Activated CD8-positive, alpha-beta memory T cell treated with anti-CD3 and anti-CD28 coated beads for 24 hours (primary cell): ENCODE measurements at regions not wholly inside any gene's neighbourhood (a gene's known extent, or its start where the extent isn't known, plus 50 kb on each side); places are given as distances from the start of the nearest gene placed in this dataset.

ENCODE experiments used
- DNase-seq: peaks from one replicate; pipeline ENCODE4 v3.0.0-alpha.2; 2020

- no peak for DNase-seq
Observed at GRCh38 chr4:182126096-182126495, 117.1 kb upstream of the TENM3 start.

DNA sequence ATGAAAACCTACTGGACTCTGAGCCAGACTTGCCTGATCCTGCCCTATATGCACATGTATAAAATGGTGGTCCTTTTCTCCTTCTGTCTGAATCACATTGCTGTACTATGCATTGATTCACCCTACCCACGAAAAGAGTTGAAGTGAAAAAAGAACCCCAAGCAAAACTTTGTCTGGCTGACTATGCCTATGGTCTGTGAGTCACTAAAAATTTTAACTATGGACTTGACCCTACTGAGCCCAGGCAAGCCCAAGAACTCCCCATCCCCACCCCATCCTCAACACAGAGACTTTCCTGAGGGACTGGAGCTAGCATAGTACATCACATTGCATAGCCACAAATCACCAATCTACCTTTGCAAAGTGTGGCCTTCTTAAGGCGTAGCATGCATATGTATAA is 116.6 kb upstream of the TENM3 start:
- DNase-seq, result no peak

- no peak for DNase-seq
Observed at GRCh38 chr4:182133033-182133432, 110.2 kb upstream of the TENM3 start.

DNA sequence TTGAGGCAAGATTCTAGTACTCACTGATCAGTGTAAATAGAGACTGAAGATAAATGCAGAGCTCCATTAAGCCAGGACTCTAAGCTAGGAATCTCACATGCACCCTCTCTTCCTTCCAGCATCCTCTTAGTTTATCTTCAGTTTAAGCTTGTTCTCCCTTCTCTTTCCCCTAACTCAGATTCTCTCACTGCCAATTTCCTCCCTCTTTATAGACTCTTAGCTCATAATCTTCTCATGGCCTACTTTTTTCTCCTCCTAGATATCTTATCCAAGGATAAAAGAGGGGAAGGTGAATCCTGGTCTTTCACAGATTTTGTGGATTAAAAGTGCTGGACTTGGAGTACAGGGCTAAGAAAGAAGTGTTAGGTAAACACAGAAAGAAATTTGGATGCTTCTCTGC is 108.9 kb upstream of the TENM3 start:
- no peak for DNase-seq

DNA sequence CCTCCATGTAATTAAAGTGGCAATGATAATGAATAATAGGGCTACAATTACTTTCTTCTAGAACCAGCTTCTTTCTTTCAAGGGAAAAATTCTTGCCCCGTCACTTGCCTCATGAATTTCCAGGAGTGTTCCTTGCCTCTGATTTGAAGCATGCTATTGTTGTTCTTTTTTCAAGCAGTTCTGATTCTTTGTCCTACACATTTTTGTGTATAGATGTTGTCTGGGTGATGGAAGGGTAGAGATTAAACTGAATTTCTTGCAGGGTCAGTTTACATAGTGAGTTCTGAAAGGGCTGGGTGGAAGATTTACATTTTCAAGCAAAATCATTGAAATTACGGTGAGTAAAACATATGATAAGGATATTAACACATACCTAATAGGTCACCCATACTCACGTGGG is 107.0 kb upstream of the TENM3 start:
- DNase-seq, result no peak

- no peak for DNase-seq
Observed at GRCh38 chr4:182137343-182137742, 105.9 kb upstream of the TENM3 start.

DNA sequence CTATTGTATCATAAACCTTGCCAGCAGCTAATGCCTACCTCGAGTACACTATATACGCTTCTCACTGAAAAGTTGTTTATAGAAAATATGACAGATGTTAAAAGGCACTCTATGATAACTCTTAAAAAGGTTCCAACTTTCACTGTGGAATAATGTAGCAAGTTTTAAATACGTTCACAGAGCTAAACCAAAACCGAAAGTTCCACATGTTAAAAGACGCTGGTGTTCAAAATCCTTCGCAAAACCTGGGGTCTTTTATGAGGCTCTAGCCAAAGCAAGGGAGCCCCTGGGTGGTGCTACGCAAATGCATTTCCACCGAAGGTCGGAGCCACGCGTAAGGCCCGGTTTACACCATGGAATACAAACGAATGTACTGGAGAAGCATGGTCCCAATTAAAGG is 103.7 kb upstream of the TENM3 start:
- no peak for DNase-seq

DNA sequence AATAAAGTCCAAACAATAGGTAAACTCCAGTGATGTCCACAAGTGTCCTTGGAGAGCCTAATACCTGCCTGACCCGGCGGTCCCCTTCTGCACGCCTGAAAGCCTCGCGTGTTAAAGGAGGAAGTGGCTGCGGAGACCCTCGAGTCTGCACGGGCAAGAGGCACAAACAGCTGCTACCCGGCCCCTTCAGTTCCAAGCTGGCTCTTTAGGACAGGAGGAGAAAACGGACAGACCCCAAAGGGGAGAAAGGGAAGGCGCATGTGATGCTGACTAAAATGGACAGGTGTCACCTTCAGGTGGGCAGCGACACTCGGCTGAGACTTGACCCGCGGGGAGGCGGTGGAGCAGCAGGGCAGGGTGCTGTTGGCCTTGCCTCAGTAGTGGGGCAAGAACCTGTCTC is 102.7 kb upstream of the TENM3 start:
- no peak for DNase-seq

- DNase-seq, result no peak
Observed at GRCh38 chr4:182141061-182141460, 102.1 kb upstream of the TENM3 start.

- DNase-seq, result no peak
Observed at GRCh38 chr4:182142176-182143085, 100.8 kb upstream of the TENM3 start.

- no peak for DNase-seq
Observed at GRCh38 chr4:182143086-182143821, 99.9 kb upstream of the TENM3 start.

DNA sequence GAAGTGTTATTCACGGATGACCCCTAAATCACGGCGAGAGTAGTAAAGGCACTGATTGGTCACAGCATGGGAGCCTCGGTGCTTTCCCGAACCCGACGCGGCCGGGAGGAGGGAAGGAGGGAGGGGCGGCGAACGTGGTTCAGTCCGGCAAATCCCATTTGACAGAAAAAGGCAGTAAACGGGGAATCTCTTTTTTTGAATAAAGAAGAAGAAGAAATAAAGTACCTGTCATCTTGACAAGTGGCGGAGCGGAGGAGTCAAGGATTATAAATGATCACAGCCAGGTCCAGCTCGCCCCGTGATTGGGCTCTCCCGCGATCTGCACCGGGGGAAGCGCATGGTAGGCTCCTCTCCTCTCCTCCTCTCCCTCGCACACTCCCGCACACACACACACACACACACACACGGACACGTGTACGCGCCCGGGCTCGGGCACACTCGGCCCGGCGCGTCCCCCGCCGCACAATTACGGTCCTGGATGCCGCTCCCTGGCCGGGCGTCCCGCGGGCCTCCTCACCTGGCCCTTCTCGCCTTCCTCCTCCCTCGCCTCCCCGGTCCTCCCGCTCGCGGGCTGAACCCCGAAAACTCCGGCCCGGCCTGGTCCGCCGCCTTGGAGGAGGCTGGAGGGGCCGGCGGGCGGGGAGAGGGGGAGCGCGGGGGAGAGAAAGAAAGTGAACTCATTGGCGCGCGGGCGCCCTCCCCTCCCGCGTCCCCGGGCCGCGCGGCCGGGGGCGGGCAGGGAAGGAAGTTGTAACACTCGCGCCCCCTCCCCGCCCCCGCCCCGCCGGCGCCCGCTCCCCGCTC is 99.2 kb upstream of the TENM3 start:
- DNase-seq, result no peak

- no peak for DNase-seq
Observed at GRCh38 chr4:182144626-182145333, 98.4 kb upstream of the TENM3 start.

DNA sequence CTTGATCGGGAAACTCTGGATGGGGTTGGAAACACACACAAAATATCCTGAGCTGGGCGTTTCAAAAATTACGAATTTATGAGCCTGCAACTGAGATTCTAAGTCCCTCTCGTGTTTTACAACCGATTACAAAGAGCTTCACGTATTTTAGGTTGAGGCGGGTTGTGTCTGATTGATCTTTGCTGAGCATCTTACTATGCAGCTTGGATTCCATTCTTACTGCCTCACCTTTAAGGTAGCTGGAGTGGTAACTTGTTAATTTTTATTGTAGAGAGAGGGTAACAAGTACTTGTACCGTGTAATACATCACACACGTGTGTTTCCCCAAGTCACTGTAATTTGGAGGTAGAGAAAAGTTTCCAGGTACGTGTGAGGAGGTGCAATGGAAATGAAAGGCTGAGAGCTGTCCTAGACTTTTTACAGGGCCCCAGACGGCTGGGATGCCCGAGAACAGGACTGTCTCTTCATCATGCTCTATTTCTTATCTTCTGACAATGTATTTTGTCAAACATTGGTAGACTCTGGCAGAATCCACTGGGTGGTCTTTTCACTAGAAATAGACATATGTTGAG is 97.8 kb upstream of the TENM3 start:
- no peak for DNase-seq

DNA sequence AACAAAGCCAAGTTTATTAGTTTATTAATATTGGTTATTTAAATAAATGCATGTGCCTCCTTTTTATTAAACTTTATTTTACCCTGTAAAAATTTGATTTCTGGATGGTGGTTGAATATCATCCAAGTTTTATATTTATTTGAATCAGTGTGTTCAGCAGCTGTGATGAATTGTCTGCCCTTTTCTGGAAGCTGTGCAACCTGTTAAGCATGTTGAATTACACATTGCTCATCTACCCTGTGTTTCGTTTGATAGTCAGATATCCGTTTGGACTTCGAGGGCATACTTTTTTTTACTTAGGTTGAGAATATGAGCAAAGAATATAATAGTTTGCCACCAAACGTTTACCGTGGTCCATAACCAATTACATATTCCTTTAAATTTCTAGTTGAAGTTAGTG is 95.8 kb upstream of the TENM3 start:
- DNase-seq, result no peak

DNA sequence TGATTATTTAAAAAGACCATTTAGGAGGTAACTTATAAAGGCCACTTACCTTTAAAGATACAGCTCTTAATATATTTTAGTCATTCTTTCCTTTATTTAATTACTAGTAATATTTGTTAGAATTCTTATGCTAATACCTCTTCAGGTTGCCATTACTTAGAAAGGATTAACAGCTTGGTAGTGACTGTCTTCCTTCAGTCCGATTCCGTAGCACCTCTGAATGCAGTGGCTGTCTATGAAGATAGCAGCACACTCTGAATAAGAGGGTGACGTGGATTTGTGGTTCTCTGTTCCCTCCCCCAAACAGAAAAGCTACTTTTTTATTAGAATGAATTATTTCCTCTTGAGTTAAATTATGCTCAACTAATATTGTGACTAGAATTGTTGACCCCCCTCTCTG is 92.6 kb upstream of the TENM3 start:
- no peak for DNase-seq

- no peak for DNase-seq
Observed at GRCh38 chr4:182155806-182156205, 87.4 kb upstream of the TENM3 start.

DNA sequence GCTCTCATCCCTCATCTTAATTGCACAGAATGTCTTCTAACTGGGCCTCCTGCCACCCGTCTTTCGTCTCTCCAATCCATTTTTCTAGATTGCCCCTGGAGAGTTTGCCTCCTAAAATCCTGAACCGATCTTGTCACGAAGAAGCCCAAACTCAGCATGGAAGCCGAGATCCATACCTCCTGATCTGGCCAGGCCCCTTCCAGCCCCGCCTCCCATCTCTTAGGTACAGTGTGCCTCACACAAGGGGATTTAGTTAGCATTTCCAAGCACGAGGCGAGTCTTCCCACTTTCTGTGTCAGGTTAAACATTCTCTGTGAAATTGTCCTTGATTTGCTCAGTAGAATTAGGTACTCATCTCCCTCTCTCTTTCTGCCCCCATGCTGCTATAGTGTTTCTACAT is 80.0 kb upstream of the TENM3 start:
- no peak for DNase-seq

- DNase-seq, result no peak
Observed at GRCh38 chr4:182169572-182169971, 73.6 kb upstream of the TENM3 start.

GRCh38 chr4:182169987-182170386 is 73.2 kb upstream of the TENM3 start:
- no peak for DNase-seq

GRCh38 chr4:182170417-182170935 is 72.7 kb upstream of the TENM3 start:
- DNase-seq, result no peak

DNA sequence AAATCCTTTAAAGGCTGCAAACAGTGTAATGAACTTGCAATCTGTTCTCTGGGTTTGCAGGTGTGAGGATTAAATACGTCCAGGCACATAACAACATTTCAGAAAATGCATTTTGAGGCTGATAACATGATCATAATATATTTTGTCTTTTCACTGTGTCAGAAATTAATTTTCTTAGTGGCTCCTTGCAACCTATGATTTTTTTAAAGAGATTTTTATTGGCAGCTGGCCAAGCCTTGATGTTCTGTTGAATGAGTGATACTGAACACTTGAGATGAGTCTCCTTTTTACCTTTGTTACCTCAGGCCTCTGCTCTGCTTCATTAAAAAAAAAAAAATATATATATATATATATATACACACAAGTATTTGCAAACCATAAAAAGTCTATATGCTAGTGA is 68.2 kb upstream of the TENM3 start:
- DNase-seq, result no peak
